ENCODE measurements at regions not wholly inside any gene's neighbourhood (a gene's known extent, or its start where the extent isn't known, plus 50 kb on each side); places are given as distances from the start of the nearest gene placed in this dataset.

GRCh38 chr1:4928186-4928585 is 273.8 kb downstream of the AJAP1 start:
- Histone ChIP-seq H3K27ac (ENCODE audit: low read length) (no peak overlapping the region), H3K9me3 (ENCODE audit: insufficient read depth, low read depth, low read length) (no peaks in the 10 kb centered on the region), H3K27me3 (ENCODE audit: insufficient read depth, low read length) (no peaks in the 10 kb centered on the region), H3K4me3 (ENCODE audit: low read length) (no peak overlapping the region), H3K36me3 (ENCODE audit: insufficient read depth, low read depth, low read length) (no peaks in the 10 kb centered on the region), H3K4me1 (ENCODE audit: insufficient read depth, low read length) (peaks cover 8% of the 10 kb centered on the region; the same call in 1 of the 2 replicates), H3K9ac (ENCODE audit: low read depth, low read length) (no peak overlapping the region)

GRCh38 chr1:4924356-4924755 is 269.9 kb downstream of the AJAP1 start:
- Histone ChIP-seq H3K27ac (ENCODE audit: low read length) (no peak overlapping the region), H3K9ac (ENCODE audit: low read depth, low read length) (no peak overlapping the region), H3K9me3 (ENCODE audit: insufficient read depth, low read depth, low read length) (peaks cover 17% of the 10 kb centered on the region; the same call in 1 of the 2 replicates), H3K36me3 (ENCODE audit: insufficient read depth, low read depth, low read length) (no peaks in the 10 kb centered on the region), H3K27me3 (ENCODE audit: insufficient read depth, low read length) (no peaks in the 10 kb centered on the region), H3K4me3 (ENCODE audit: low read length) (no peak overlapping the region), H3K4me1 (ENCODE audit: insufficient read depth, low read length) (no peaks in the 10 kb centered on the region)

GRCh38 chr1:4916610-4917009 is 262.2 kb downstream of the AJAP1 start:
- H3K4me1 ChIP-seq (ENCODE audit: insufficient read depth, low read length) = no peaks in the 10 kb centered on the region
- H3K27me3 ChIP-seq (ENCODE audit: insufficient read depth, low read length) = no peaks in the 10 kb centered on the region
- peaks cover 17% of the 10 kb centered on the region; the same call in 1 of the 2 replicates for H3K9me3 ChIP-seq (ENCODE audit: insufficient read depth, low read depth, low read length)
- no peak overlapping the region for H3K4me3 ChIP-seq (ENCODE audit: low read length)
- no peak overlapping the region for H3K9ac ChIP-seq (ENCODE audit: low read depth, low read length)
- no peak overlapping the region for H3K27ac ChIP-seq (ENCODE audit: low read length)
- no peaks in the 10 kb centered on the region for H3K36me3 ChIP-seq (ENCODE audit: insufficient read depth, low read depth, low read length)

GRCh38 chr1:4915154-4915553 is 260.7 kb downstream of the AJAP1 start:
- Histone ChIP-seq H3K27me3 (ENCODE audit: insufficient read depth, low read length) (no peaks in the 10 kb centered on the region), H3K4me3 (ENCODE audit: low read length) (no peak overlapping the region), H3K36me3 (ENCODE audit: insufficient read depth, low read depth, low read length) (no peaks in the 10 kb centered on the region), H3K9ac (ENCODE audit: low read depth, low read length) (no peak overlapping the region), H3K4me1 (ENCODE audit: insufficient read depth, low read length) (no peaks in the 10 kb centered on the region), H3K9me3 (ENCODE audit: insufficient read depth, low read depth, low read length) (peaks cover 7% of the 10 kb centered on the region; the same call in 1 of the 2 replicates), H3K27ac (ENCODE audit: low read length) (no peak overlapping the region)

GRCh38 chr1:4908486-4908885 is 254.1 kb downstream of the AJAP1 start:
- H3K4me3 ChIP-seq (ENCODE audit: low read length) = no peak overlapping the region
- no peaks in the 10 kb centered on the region for H3K4me1 ChIP-seq (ENCODE audit: insufficient read depth, low read length)
- no peaks in the 10 kb centered on the region for H3K36me3 ChIP-seq (ENCODE audit: insufficient read depth, low read depth, low read length)
- no peak overlapping the region for H3K27ac ChIP-seq (ENCODE audit: low read length)
- no peaks in the 10 kb centered on the region for H3K27me3 ChIP-seq (ENCODE audit: insufficient read depth, low read length)
- H3K9ac ChIP-seq (ENCODE audit: low read depth, low read length) = no peak overlapping the region
- H3K9me3 ChIP-seq (ENCODE audit: insufficient read depth, low read depth, low read length) = no peaks in the 10 kb centered on the region

GRCh38 chr1:4894566-4894965 is 240.2 kb downstream of the AJAP1 start:
- Histone ChIP-seq H3K4me1 (ENCODE audit: insufficient read depth, low read length) (no peaks in the 10 kb centered on the region), H3K9ac (ENCODE audit: low read depth, low read length) (no peak overlapping the region), H3K9me3 (ENCODE audit: insufficient read depth, low read depth, low read length) (no peaks in the 10 kb centered on the region), H3K4me3 (ENCODE audit: low read length) (no peak overlapping the region), H3K36me3 (ENCODE audit: insufficient read depth, low read depth, low read length) (no peaks in the 10 kb centered on the region), H3K27ac (ENCODE audit: low read length) (no peak overlapping the region), H3K27me3 (ENCODE audit: insufficient read depth, low read length) (no peaks in the 10 kb centered on the region)

GRCh38 chr1:4880626-4881025 is 226.2 kb downstream of the AJAP1 start:
- H3K9me3 ChIP-seq (ENCODE audit: insufficient read depth, low read depth, low read length) = no peaks in the 10 kb centered on the region; the same call in 1 of the 2 replicates
- no peaks in the 10 kb centered on the region for H3K36me3 ChIP-seq (ENCODE audit: insufficient read depth, low read depth, low read length)
- no peaks in the 10 kb centered on the region for H3K27me3 ChIP-seq (ENCODE audit: insufficient read depth, low read length)
- no peak overlapping the region for H3K27ac ChIP-seq (ENCODE audit: low read length)
- H3K4me3 ChIP-seq (ENCODE audit: low read length) = no peak overlapping the region
- H3K4me1 ChIP-seq (ENCODE audit: insufficient read depth, low read length) = no peaks in the 10 kb centered on the region; the same call in 1 of the 2 replicates
- no peak overlapping the region for H3K9ac ChIP-seq (ENCODE audit: low read depth, low read length)

- no peaks in the 10 kb centered on the region for H3K36me3 ChIP-seq (ENCODE audit: insufficient read depth, low read depth, low read length)
- no peaks in the 10 kb centered on the region; the same call in 1 of the 2 replicates for H3K4me1 ChIP-seq (ENCODE audit: insufficient read depth, low read length)
- no peaks in the 10 kb centered on the region for H3K27me3 ChIP-seq (ENCODE audit: insufficient read depth, low read length)
- no peak overlapping the region for H3K9ac ChIP-seq (ENCODE audit: low read depth, low read length)
- H3K27ac ChIP-seq (ENCODE audit: low read length) = no peak overlapping the region
- H3K9me3 ChIP-seq (ENCODE audit: insufficient read depth, low read depth, low read length) = no peaks in the 10 kb centered on the region
- H3K4me3 ChIP-seq (ENCODE audit: low read length) = no peak overlapping the region
Observed at GRCh38 chr1:4877426-4877825, 223.0 kb downstream of the AJAP1 start.

- Histone ChIP-seq H3K4me3 (ENCODE audit: low read length) (no peak overlapping the region), H3K27me3 (ENCODE audit: insufficient read depth, low read length) (no peaks in the 10 kb centered on the region), H3K27ac (ENCODE audit: low read length) (no peak overlapping the region), H3K4me1 (ENCODE audit: insufficient read depth, low read length) (no peaks in the 10 kb centered on the region), H3K36me3 (ENCODE audit: insufficient read depth, low read depth, low read length) (no peaks in the 10 kb centered on the region), H3K9ac (ENCODE audit: low read depth, low read length) (no peak overlapping the region), H3K9me3 (ENCODE audit: insufficient read depth, low read depth, low read length) (peaks cover 11% of the 10 kb centered on the region)
Observed at GRCh38 chr1:4871373-4871772, 217.0 kb downstream of the AJAP1 start.

GRCh38 chr1:4868521-4868920 is 214.1 kb downstream of the AJAP1 start:
- no peaks in the 10 kb centered on the region for H3K27me3 ChIP-seq (ENCODE audit: insufficient read depth, low read length)
- no peak overlapping the region for H3K9ac ChIP-seq (ENCODE audit: low read depth, low read length)
- no peaks in the 10 kb centered on the region for H3K4me1 ChIP-seq (ENCODE audit: insufficient read depth, low read length)
- peaks cover 15% of the 10 kb centered on the region for H3K9me3 ChIP-seq (ENCODE audit: insufficient read depth, low read depth, low read length)
- H3K27ac ChIP-seq (ENCODE audit: low read length) = no peak overlapping the region
- no peaks in the 10 kb centered on the region for H3K36me3 ChIP-seq (ENCODE audit: insufficient read depth, low read depth, low read length)
- no peak overlapping the region for H3K4me3 ChIP-seq (ENCODE audit: low read length)

GRCh38 chr1:4856396-4856795 is 202.0 kb downstream of the AJAP1 start:
- Histone ChIP-seq H3K27ac (ENCODE audit: low read length) (no peak overlapping the region), H3K4me1 (ENCODE audit: insufficient read depth, low read length) (no peaks in the 10 kb centered on the region), H3K27me3 (ENCODE audit: insufficient read depth, low read length) (no peaks in the 10 kb centered on the region), H3K4me3 (ENCODE audit: low read length) (no peak overlapping the region), H3K9ac (ENCODE audit: low read depth, low read length) (no peak overlapping the region), H3K9me3 (ENCODE audit: insufficient read depth, low read depth, low read length) (peaks cover 4% of the 10 kb centered on the region; the same call in 1 of the 2 replicates), H3K36me3 (ENCODE audit: insufficient read depth, low read depth, low read length) (no peaks in the 10 kb centered on the region)

GRCh38 chr1:4854367-4854766 is 200.0 kb downstream of the AJAP1 start:
- no peaks in the 10 kb centered on the region for H3K27me3 ChIP-seq (ENCODE audit: insufficient read depth, low read length)
- no peak overlapping the region for H3K9ac ChIP-seq (ENCODE audit: low read depth, low read length)
- H3K9me3 ChIP-seq (ENCODE audit: insufficient read depth, low read depth, low read length) = peaks cover 17% of the 10 kb centered on the region
- no peak overlapping the region for H3K27ac ChIP-seq (ENCODE audit: low read length)
- H3K4me3 ChIP-seq (ENCODE audit: low read length) = no peak overlapping the region
- H3K36me3 ChIP-seq (ENCODE audit: insufficient read depth, low read depth, low read length) = no peaks in the 10 kb centered on the region
- no peaks in the 10 kb centered on the region for H3K4me1 ChIP-seq (ENCODE audit: insufficient read depth, low read length)

Measured in iPS-20b (cell line).